ENCODE measurements at regions not wholly inside any gene's neighbourhood (a gene's known extent, or its start where the extent isn't known, plus 50 kb on each side); places are given as distances from the start of the nearest gene placed in this dataset.

DNA sequence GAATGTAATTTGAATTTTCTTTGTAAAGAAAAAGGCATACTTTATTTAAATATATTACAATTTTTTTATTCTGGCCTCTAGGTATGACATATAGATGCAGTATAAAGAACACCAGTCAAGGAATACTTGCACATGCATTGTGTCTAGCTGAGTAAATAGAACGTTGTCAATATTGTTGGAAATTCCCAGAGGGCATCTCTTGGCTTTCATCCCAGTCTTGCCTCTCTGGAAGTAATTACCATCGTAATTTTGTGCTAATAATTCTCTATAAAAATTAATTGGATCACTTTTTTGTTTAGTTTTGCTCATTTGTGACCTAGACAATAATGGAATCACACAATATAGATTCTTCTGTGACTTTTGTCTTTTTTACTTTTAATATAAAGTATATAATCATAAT lies 1052.3 kb upstream of the CELF2 start:
- in situ Hi-C loops (cut with HindIII; ENCODE audit: low sequenced_read_pairs), result no loop called here

DNA sequence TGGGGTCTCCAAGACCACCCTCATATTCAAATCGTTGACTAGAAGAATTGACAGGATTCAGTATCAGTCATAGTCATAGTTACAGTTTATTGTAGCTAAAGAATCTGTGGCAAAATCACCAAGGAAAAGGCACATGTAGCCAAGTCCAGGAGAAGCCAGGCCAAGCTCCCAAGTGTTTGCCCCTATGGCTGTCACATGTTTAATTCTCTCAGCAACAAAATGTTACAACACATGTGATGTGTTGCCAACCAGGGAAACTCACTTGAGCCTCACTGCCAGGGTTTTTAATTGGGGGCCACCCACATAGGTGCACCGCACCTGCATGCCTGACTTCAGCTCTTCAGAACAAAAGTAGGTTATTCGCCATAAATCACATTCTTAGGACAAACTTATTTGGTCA lies 1030.9 kb upstream of the CELF2 start:
- in situ Hi-C loops (cut with HindIII; ENCODE audit: low sequenced_read_pairs), result no loop called here

DNA sequence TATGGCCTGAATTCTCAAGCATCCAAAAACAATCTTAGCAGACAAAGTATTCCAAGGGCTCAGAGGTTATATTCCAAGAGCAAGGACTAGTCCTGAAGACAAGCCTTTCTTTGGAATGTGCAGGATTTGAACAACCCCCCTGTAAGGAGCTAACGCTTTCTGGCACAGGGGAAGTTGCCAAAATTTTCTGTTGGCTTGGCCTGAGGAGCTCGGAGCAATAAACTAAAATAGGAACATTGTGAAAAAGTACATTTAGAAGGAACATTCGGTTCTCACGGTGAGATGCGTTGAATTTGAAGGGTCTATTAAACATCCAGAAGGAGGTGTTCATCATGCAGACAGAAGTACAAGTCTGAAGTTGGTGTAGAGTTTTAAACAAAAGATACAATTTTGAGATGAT lies 1030.5 kb upstream of the CELF2 start:
- in situ Hi-C loops (cut with HindIII; ENCODE audit: low sequenced_read_pairs), result no loop called here

DNA sequence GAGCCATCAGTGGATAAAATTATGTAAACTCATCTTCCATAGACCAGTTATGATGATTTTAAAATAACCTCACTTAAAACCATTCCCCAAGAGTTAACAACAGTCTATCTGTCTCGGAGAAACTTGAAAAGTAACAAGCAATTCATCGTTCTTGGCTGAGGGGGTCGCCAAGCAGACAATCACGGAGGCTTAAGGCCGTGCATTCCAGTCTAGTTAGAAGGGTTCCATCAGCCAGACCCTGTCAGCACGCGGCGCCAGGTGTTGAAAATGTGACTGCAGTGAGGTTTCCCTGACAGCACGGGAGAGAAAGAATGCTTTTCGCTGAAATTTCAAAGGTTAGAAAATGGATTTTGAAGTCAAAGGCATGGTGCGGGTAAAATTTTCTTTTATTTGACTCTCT lies 1025.0 kb upstream of the CELF2 start:
- in situ Hi-C loops (cut with HindIII; ENCODE audit: low sequenced_read_pairs), result no loop called here

DNA sequence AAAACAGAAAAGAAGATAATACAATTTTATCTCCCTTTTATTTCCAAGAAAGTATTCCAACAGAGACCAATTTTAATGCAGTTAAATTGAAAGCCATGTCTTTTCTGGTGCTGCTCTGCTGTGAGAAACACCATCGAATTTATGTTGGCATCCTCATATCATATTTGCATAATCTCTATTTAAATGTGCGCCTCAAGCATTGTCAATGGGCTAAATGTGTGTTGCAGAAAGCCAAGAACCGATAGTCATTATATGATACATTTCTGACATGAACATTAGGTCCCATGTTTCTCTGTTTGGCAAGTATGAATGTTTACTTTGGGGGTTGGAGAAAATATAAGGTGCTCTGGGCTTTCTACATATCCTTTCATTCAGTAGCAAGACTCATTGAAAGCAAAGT lies 1023.5 kb upstream of the CELF2 start:
- in situ Hi-C loops (cut with HindIII; ENCODE audit: low sequenced_read_pairs), result no loop called here

DNA sequence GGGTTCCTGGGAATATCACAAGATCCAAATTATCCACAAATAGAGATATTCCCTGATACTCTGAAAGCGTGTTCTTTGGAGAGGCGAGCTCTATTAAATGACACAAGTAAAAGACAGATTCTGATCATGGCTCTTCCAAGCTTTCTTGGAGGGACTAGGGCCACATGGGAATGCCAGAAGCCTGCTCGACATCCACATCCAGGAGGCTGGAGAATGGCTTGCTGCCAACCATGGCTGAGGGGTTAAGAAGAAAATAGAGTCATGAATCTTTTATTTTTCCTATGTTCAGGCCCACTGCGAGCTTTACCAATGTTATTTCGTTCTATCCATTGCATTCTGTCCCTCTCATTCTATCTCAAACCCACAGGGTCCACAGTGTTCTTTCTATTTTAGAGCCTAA lies 1018.0 kb upstream of the CELF2 start:
- in situ Hi-C loops (cut with HindIII; ENCODE audit: low sequenced_read_pairs), result no loop called here

DNA sequence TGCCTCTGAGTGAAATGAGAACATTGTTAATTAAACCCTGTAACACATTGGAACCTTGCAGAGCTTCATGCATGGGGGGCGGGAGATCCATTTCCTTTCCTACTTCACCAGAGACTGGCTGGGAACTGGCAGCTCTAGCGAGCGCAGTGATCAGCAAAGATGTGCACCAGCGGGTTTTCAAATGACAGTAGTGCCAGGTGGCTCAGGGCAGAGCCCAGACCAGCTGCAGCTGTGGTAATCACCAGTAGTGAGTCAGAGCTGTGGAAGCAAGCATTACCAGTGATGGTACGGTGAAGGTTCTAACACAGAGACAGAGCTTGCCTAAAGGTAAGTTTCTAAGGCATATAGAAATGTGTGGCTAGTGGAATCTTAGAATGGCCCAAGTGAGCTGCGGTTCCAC lies 1009.7 kb upstream of the CELF2 start:
- in situ Hi-C loops (cut with HindIII; ENCODE audit: low sequenced_read_pairs), result no loop called here

DNA sequence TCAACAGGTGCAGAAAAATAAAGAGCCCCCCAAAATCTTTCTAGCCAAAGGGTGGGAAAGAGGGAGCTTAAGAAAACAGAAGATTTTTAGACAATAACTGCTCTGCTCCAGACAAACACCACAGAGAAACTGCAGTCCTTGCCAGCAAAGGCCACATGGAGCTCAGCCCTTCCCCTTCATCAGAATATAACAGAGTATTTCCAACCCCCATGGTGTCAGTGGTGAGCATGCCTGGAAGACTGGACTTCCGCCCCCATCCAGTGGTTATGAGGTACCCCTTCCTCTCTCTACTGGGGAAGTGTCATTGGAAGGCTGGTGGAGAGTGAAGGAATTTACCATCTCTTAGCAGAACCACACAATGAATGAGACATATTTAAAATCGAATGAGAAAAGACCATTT lies 1007.3 kb upstream of the CELF2 start:
- in situ Hi-C loops (cut with HindIII; ENCODE audit: low sequenced_read_pairs), result no loop called here

DNA sequence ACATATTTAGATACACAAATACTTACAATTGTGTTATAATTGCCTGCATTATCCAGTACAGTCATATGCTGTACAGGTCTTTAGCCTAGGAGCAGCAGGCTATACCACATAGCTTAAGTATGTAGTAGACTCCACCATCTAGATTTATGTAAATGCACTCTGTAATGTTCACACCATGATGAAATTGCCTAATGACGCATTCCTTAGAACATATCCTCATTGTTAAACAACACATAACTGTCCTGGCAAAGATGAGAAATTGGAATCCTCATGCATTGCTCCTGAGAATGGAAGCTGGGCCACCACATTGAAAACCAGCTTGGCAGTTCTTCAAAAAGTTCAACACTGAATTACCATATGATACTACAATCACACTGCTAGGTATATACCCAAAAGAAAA lies 1002.8 kb upstream of the CELF2 start:
- in situ Hi-C loops (cut with HindIII; ENCODE audit: low sequenced_read_pairs), result no loop called here

DNA sequence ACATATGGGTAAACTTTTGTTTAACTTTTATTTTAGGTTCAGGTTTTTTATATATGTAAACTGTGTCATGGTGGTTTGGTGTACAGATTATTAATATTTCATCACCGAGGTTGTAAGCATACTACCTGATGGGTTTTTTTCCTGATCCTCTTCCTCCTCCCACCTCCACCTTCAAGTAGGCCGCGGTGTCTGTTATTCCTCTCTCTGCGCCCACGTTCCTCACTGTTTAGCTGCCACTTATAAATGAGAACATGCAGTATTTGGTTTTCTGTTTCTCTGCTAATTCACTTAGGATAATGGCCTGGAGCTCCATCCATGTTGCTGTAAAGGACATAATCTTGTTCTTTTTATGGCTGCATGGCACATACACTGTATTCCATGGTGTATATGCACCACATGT lies 1000.0 kb upstream of the CELF2 start:
- in situ Hi-C loops (cut with HindIII; ENCODE audit: low sequenced_read_pairs), result no loop called here

DNA sequence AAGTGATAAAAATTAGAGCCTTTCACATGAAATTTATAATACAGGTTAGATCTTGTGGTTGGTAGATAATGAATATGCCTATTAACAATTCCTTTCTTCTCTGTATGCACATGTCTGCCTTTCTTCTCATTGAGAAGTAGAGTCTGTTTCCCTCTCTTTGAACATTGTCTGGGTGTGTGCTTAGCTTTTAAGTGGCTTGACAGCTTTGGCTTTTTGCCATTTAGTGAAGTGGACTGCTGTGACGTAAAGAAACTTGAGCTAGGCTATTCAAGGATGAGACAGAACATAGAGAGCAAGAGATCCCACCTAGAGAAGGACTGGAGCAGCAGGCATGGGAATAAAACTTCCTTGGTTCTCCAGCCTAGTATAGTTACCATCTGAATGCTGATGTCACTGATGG lies 996.7 kb upstream of the CELF2 start:
- in situ Hi-C loops (cut with HindIII; ENCODE audit: low sequenced_read_pairs), result no loop called here

DNA sequence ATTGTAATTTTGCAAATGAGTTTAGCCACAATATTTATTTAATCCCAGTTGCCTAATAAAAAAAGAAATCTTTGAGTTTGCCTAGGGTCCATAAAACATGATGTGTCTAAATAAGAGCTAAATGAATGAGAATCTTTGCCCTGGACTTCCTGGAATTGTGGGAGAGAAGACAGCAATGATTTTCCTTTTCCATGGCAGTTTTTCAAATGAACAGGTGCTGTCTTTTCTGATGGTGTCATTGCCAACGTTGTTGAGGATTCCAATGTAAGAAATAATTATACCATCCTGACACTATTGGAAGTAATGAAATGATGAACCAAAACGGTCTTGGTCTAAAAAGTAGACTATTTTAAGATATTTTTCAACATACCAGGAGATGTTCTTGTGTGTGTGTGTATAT lies 984.7 kb upstream of the CELF2 start:
- in situ Hi-C loops (cut with HindIII; ENCODE audit: low sequenced_read_pairs), result no loop called here

DNA sequence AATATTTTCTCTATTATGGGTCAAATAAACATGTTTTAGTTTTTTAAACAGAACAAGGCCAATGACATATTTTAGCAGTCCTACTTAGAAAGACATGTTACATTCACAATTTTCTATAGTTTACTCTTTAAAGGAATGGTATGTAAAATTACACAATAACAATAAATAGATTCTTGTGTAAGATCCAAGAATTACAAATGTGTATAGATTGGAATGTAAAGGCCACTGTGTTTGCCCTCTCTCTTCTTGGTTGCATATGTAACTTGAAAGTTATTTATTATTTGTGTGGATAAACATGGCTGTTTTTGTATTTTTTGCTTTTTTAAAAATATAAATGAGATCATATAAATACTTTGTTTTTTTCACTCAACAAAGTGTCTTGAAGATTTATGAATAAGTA lies 979.3 kb upstream of the CELF2 start:
- in situ Hi-C loops (cut with HindIII; ENCODE audit: low sequenced_read_pairs), result no loop called here

DNA sequence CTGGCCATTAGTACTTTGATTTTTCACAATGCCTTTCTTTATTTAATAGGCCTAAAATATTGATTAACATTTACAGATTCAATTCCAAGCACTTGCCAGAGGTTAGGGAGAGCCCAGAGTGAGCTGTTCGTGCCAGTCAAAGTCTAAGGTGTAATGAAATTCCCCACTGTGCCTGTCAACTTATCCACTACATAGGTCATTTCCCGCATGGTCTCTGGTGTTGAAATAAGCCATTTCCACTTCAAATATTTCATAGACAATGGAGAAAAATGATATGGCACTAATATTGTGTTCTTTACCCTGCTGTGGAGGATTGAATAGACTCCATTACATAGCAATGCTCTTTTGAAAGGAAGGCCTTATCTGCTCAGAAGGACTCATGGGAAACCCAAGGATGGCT lies 978.1 kb upstream of the CELF2 start:
- in situ Hi-C loops (cut with HindIII; ENCODE audit: low sequenced_read_pairs), result no loop called here

DNA sequence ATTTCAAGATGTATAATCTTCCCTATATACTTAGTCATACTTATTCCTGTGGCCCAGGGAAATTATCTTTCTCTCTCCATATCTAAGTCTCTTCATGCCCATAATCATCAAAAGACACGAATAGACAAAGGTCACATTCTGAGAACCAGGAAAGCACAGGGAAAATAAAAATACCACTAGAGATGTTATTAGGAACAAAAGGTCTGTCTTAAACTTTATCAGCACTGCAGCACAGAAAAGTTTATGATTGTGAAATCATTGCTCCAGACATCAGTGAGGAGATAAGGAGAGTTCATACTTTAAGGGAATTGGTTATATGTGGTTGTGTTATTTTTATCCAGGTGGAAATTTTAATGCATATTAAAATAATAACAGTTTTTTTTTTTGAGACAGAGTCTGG lies 974.6 kb upstream of the CELF2 start:
- in situ Hi-C loops (cut with HindIII; ENCODE audit: low sequenced_read_pairs), result no loop called here

DNA sequence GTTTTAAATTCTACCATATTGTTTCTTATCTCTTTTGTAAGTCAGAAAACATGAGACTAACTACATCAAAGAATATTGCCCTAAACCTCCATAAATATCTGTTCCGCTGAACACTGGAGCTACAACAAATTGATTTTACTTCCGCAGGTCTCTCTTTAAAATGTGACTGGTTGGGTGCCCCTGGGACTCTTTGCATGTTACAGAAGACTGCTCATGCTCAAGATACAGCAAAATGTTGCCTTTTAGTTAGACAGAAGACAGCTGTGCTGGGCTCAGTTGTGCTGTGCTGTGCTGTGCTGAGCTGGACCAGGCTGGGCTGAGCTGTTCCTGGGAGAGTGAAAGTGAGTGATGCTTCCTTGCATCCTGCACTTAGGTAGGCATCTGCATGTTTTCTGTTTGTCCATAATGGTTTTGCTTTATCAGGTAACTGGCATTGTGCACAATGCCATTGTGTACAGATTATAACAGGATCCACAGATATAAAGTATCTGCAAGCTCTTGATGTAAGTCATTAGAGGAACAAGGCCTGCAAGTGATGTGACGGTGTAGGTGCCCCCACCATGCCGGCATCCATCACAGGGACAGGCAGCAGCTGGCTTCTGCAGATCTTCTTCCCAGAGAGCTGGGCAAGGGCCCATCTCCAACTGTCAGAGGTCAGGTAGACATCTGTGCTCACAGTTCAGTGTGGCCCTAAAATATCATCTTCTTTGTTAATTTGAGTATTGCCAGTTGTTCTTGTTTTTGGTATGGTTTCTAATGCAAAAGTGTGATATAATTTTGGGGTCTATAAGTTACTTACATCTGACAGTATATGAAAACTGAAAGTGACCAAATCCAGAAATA lies 972.5 kb upstream of the CELF2 start:
- in situ Hi-C loops (cut with HindIII; ENCODE audit: low sequenced_read_pairs), result no loop called here

DNA sequence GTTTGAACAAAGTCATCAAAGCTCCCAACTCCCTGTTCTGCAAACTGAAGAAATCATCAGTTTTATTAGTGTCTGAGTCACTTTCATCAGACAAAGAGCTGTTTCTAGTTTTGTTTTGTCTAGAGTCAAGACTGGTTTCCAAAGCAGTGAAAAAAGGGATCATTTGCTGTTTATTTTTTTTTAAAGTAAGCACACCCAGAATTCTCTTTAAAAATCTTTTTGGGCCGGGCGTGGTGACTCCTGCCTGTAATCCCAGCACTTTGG lies 972.0 kb upstream of the CELF2 start:
- in situ Hi-C loops (cut with HindIII; ENCODE audit: low sequenced_read_pairs), result no loop called here

DNA sequence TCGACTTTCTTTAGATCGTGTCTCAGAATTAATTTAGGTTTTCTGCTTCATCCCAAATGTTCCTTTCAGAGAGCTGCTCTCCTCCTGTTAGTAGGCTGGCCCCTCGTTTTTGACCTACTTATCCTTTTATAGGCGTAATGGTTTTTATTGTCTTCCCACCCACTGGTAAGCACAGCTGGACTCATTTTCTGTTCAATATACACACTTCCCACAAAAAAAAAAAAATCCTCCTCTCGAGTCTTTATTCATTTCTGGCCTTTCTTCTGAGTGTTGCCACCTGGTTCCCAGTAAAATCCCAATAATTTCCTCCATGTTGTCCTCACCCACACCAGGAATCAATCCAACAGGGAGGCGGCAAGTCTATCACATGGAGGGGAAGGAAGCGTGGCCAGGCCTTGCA lies 970.2 kb upstream of the CELF2 start:
- in situ Hi-C loops (cut with HindIII; ENCODE audit: low sequenced_read_pairs), result no loop called here

DNA sequence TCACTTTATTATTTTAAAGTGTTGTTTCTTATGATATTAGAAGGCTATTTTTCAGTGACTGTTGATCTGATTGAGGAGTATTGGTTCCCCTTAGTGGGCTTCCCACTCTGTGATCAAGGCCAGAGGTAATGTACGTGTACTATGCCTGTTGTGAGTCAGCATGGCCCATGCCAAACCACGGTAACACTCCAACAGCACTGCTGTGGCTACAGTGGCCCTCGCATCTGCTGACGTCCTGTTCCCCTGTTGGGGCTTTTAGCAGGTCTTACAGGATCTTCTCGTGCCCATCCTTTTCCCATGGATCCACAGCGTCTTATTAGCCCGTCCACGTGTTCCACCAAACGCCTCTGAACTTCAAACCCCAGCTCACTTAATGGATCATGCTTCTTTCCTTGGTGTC lies 964.6 kb upstream of the CELF2 start:
- in situ Hi-C loops (cut with HindIII; ENCODE audit: low sequenced_read_pairs), result loop anchor here (10.0 kb wide), 1 partner anchor 1332 kb away; no protein-coding TSS in a partner anchor

DNA sequence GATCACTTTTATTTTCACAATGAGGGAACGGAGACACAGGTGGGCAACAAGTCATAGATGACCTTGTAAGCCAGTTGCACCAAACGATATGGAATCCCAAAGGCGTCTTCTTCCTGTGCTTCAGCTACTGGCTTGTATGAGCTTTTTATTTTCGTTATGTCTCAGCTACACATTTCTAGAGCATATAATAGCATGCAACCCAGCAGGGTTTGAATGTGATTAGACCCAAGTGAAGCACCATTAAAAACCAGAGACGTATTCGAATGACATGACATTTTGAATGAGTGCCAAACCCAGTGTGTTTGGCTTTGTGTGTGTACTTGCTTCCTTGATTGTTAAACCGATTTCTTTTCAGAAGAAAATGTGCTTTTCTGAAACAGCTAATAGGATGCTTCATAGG lies 963.2 kb upstream of the CELF2 start:
- in situ Hi-C loops (cut with HindIII; ENCODE audit: low sequenced_read_pairs), result loop anchor here (10.0 kb wide), 1 partner anchor 1330 kb away; no protein-coding TSS in a partner anchor

DNA sequence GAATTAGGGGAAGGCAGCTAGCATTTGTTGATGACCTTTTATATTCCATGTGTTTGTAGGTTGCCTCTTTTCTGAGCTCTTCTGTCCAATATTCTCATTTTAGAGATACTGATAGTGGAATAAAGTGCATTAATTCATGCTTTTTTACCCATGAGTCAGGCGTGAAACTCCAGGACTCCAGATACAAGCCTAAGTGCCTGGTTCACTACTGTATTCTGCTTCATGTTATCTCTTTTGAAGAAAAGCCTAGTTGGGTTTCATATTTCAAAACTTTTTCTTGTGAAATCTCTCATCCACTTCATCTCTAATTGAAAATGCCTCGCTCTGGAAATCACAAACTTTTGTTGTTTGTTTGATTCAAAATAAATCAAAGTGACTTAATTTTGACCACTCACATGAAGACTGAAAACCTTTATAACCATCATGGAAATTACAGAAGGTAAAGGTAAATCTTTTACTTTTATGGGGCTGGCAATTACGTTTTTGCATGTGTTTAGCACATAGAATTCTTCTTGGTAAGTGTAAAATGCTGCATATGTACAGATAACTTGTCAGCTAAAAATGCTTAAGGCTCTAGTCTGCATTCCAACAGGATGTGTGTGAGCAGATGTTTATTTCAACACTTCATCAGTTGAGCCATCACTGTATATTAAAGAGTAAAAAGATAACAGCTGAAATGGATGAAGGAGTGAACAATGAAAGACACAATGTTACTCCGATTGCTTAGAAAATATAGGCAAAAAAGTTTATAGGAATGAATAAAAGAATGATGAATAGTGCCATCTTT lies 961.8 kb upstream of the CELF2 start:
- in situ Hi-C loops (cut with HindIII; ENCODE audit: low sequenced_read_pairs), result loop anchor here (10.0 kb wide), 1 partner anchor 1329 kb away; no protein-coding TSS in a partner anchor

DNA sequence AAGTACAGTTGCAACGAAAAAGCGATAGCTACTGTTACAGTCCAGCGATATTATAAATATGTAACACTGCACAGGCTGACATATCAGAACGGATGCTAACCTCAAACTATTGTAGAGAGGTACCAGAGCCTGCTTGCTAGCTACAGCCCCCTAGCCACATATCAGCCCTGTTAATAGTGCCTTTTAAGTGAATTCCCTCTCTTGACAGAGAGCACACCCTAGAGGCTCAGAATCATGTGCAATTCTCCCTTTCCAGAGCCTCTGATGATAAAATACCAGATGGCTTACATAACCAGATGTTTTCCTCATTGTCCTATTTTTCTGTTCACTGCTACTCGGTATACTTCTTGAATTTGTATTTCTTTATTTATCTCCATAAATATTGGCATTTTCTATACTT lies 960.7 kb upstream of the CELF2 start:
- in situ Hi-C loops (cut with HindIII; ENCODE audit: low sequenced_read_pairs), result loop anchor here (10.0 kb wide), 1 partner anchor 1328 kb away; no protein-coding TSS in a partner anchor
